ENCODE measurements at regions not wholly inside any gene's neighbourhood (a gene's known extent, or its start where the extent isn't known, plus 50 kb on each side); places are given as distances from the start of the nearest gene placed in this dataset.

- Histone ChIP-seq H3K27ac (ENCODE audit: low read length) (no peak overlapping the region), H3K9me3 (ENCODE audit: control insufficient read depth, insufficient read depth, low read length) (peaks cover 10% of the 10 kb centered on the region), H3K4me3 (ENCODE audit: low read length) (no peak overlapping the region), H3K27me3 (ENCODE audit: control insufficient read depth, insufficient read depth, low read length) (no peaks in the 10 kb centered on the region), H3K36me3 (ENCODE audit: control insufficient read depth, insufficient read depth, low read length) (no peaks in the 10 kb centered on the region), H3K4me1 (ENCODE audit: control insufficient read depth, insufficient read depth, low read length) (no peaks in the 10 kb centered on the region)
- no peak for TF ChIP-seq CTCF (IDR thresholded peaks at IDR 0.05)
- ATAC-seq (no peak), DNase-seq (no peak)
- Mint-ChIP-seq H3K9me3 (peaks cover 13 to 38% of the 10 kb centered on the region in 2 donors), H3K27ac (no peak overlapping the region), H3K36me3 (peaks cover 6% of the 10 kb centered on the region), H3K4me1 (no peaks in the 10 kb centered on the region), H3K4me3 (no peak overlapping the region), H3K27me3 (ENCODE audit: low read depth in 2 of 2) (no peaks in the 10 kb centered on the region)
- WGBS (ENCODE audit: insufficient coverage) = no CpG with 5 or more reads among the region's 3 CpGs
- intact Hi-C loops (cut with micrococcal nuclease) = no loop called here
Observed at GRCh38 chr5:85769347-85769746, 848.4 kb upstream of the COX7C start.

- Histone ChIP-seq H3K4me3 (ENCODE audit: low read length) (no peak overlapping the region), H3K36me3 (ENCODE audit: control insufficient read depth, insufficient read depth, low read length) (no peaks in the 10 kb centered on the region), H3K9me3 (ENCODE audit: control insufficient read depth, insufficient read depth, low read length) (peaks cover under 1% of the 10 kb centered on the region), H3K4me1 (ENCODE audit: control insufficient read depth, insufficient read depth, low read length) (no peaks in the 10 kb centered on the region), H3K27me3 (ENCODE audit: control insufficient read depth, insufficient read depth, low read length) (no peaks in the 10 kb centered on the region), H3K27ac (ENCODE audit: low read length) (no peak overlapping the region)
- Mint-ChIP-seq H3K27ac (no peak overlapping the region), H3K4me3 (no peak overlapping the region), H3K4me1 (no peaks in the 10 kb centered on the region), H3K9me3 (peaks cover 8 to 9% of the 10 kb centered on the region in 2 donors), H3K27me3 (ENCODE audit: low read depth in 2 of 2) (no peaks in the 10 kb centered on the region), H3K36me3 (peaks cover 6% of the 10 kb centered on the region)
- intact Hi-C loops (cut with micrococcal nuclease) = no loop called here
- WGBS (ENCODE audit: insufficient coverage) = 93% methylated on average over 2 of the region's 2 CpGs
- ATAC-seq (no peak), DNase-seq (no peak)
- no peak for TF ChIP-seq CTCF (IDR thresholded peaks at IDR 0.05)
Observed at GRCh38 chr5:85784746-85785145, 833.0 kb upstream of the COX7C start.

- Histone ChIP-seq H3K9me3 (ENCODE audit: control insufficient read depth, insufficient read depth, low read length) (no peaks in the 10 kb centered on the region), H3K4me3 (ENCODE audit: low read length) (no peak overlapping the region), H3K27ac (ENCODE audit: low read length) (no peak overlapping the region), H3K27me3 (ENCODE audit: control insufficient read depth, insufficient read depth, low read length) (no peaks in the 10 kb centered on the region), H3K36me3 (ENCODE audit: control insufficient read depth, insufficient read depth, low read length) (no peaks in the 10 kb centered on the region), H3K4me1 (ENCODE audit: control insufficient read depth, insufficient read depth, low read length) (no peaks in the 10 kb centered on the region)
- no peak for TF ChIP-seq CTCF (IDR thresholded peaks at IDR 0.05)
- H3K36me3 Mint-ChIP-seq = no peaks in the 10 kb centered on the region
- H3K4me3 Mint-ChIP-seq = no peak overlapping the region
- no peak overlapping the region for H3K27ac Mint-ChIP-seq
- no peaks in the 10 kb centered on the region for H3K4me1 Mint-ChIP-seq
- 77% methylated on average over 3 of the region's 3 CpGs for WGBS (ENCODE audit: insufficient coverage)
- ATAC-seq = no peak
- intact Hi-C loops (cut with micrococcal nuclease) = no loop called here
- H3K27me3 Mint-ChIP-seq (ENCODE audit: low read depth in 2 of 2) = no peaks in the 10 kb centered on the region
- peaks cover 0 to 3% of the 10 kb centered on the region in 2 donors for H3K9me3 Mint-ChIP-seq
- no peak for DNase-seq
Observed at GRCh38 chr5:85813146-85813545, 804.6 kb upstream of the COX7C start.

- Mint-ChIP-seq H3K27ac (no peak overlapping the region), H3K36me3 (no peaks in the 10 kb centered on the region), H3K9me3 (peaks cover 0 to 3% of the 10 kb centered on the region in 2 donors), H3K4me1 (no peaks in the 10 kb centered on the region), H3K27me3 (ENCODE audit: low read depth in 2 of 2) (no peaks in the 10 kb centered on the region), H3K4me3 (no peak overlapping the region)
- Histone ChIP-seq H3K4me1 (ENCODE audit: control insufficient read depth, insufficient read depth, low read length) (no peaks in the 10 kb centered on the region), H3K9me3 (ENCODE audit: control insufficient read depth, insufficient read depth, low read length) (peaks cover 3% of the 10 kb centered on the region), H3K27me3 (ENCODE audit: control insufficient read depth, insufficient read depth, low read length) (no peaks in the 10 kb centered on the region), H3K27ac (ENCODE audit: low read length) (no peak overlapping the region), H3K36me3 (ENCODE audit: control insufficient read depth, insufficient read depth, low read length) (no peaks in the 10 kb centered on the region), H3K4me3 (ENCODE audit: low read length) (no peak overlapping the region)
- TF ChIP-seq CTCF (IDR thresholded peaks at IDR 0.05) = no peak
- DNase-seq (no peak), ATAC-seq (no peak)
- intact Hi-C loops (cut with micrococcal nuclease) = no loop called here
Observed at GRCh38 chr5:85814596-85814995, 803.1 kb upstream of the COX7C start.

Data from natural killer cell (primary cell).